Calu3 (cell line): ENCODE measurements at regions not wholly inside any gene's neighbourhood (a gene's known extent, or its start where the extent isn't known, plus 50 kb on each side); places are given as distances from the start of the nearest gene placed in this dataset.

ENCODE experiments used
- BruUV-seq: library from RNA; stranded (reverse); fragments of 400-500 nt; replicated peaks from 2 replicates; lab custom pipeline; 2021; lab: Mats Ljungman, UMichigan
- CTCF ChIA-PET: fragments of 300-600 bp; sonication (Branson Sonifier 250); formaldehyde crosslinking; loops from one replicate; lab custom pipeline; 2022; ENCODE audit warnings: antibody characterized with exemption; lab: Charles Lee
- DNase-seq: peaks from one replicate; pipeline ENCODE4 v3.0.0; 2022
- H3K27ac Mint-ChIP-seq: one replicate; pipeline ENCODE4 v1.8.0; 2022; ENCODE audit warnings: mixed read lengths; ENCODE audit not compliant: unreplicated experiment
- H3K27me3 Mint-ChIP-seq: one replicate; pipeline ENCODE4 v1.8.0; 2022; ENCODE audit warnings: mixed read lengths; ENCODE audit not compliant: unreplicated experiment
- H3K36me3 Mint-ChIP-seq: one replicate; pipeline ENCODE4 v1.8.0; 2022; ENCODE audit warnings: mild to moderate bottlenecking, moderate library complexity, mixed read lengths; ENCODE audit not compliant: insufficient read depth, unreplicated experiment
- H3K4me1 Mint-ChIP-seq: one replicate; pipeline ENCODE4 v1.8.0; 2022; ENCODE audit warnings: mild to moderate bottlenecking, low read depth, mixed read lengths; ENCODE audit not compliant: unreplicated experiment
- H3K4me3 Mint-ChIP-seq: one replicate; pipeline ENCODE4 v1.8.0; 2022; ENCODE audit warnings: mild to moderate bottlenecking, low read depth, moderate library complexity, mixed read lengths; ENCODE audit not compliant: unreplicated experiment
- H3K9me3 Mint-ChIP-seq: one replicate; pipeline ENCODE4 v1.8.0; 2022; ENCODE audit warnings: low read depth, mixed read lengths; ENCODE audit not compliant: unreplicated experiment
- CTCF ChIP-seq: fragments of 200-600 bp; IDR thresholded peaks from one replicate; pipeline ENCODE4 v1.8.0; 2022; ENCODE audit warnings: antibody characterized with exemption; ENCODE audit not compliant: unreplicated experiment
- intact Hi-C: fragments of 100-400 bp; cut with micrococcal nuclease; formaldehyde crosslinking; loops from one replicate; pipeline ENCODE4 v1.10.0; 2022; ENCODE audit not compliant: unreplicated experiment

GRCh38 chr21:41620982-41621381, 113.0 kb upstream of the TMPRSS2 start:
- peaks cover 15% of the 10 kb centered on the region for H3K4me1 Mint-ChIP-seq
- no TSS peak for BruUV-seq
- no peak overlapping the region for H3K4me3 Mint-ChIP-seq
- no peak overlapping the region for H3K27ac Mint-ChIP-seq
- H3K36me3 Mint-ChIP-seq, result peaks cover 4% of the 10 kb centered on the region
- intact Hi-C loops, result no loop called here
- H3K27me3 Mint-ChIP-seq, result no peaks in the 10 kb centered on the region
- H3K9me3 Mint-ChIP-seq, result peaks cover 6% of the 10 kb centered on the region
- CTCF ChIA-PET, result interaction anchor here (1.0 kb wide), 1 partner anchor 9 kb away, joined by 3 read pairs; no protein-coding TSS in a partner anchor
- no peak for TF ChIP-seq CTCF
- DNase-seq, result no peak

GRCh38 chr21:41620541-41620940, 112.6 kb upstream of the TMPRSS2 start:
- DNase-seq, result no peak
- TF ChIP-seq CTCF, result no peak
- Mint-ChIP-seq H3K9me3 (peaks cover 6% of the 10 kb centered on the region), H3K27ac (no peak overlapping the region), H3K4me3 (no peak overlapping the region), H3K36me3 (peaks cover 4% of the 10 kb centered on the region), H3K27me3 (no peaks in the 10 kb centered on the region), H3K4me1 (peaks cover 15% of the 10 kb centered on the region)
- intact Hi-C loops, result no loop called here
- BruUV-seq, result no TSS peak
- CTCF ChIA-PET, result interaction anchor here (0.6 kb wide), 1 partner anchor 53 kb away, joined by 3 read pairs; no protein-coding TSS in a partner anchor

- Mint-ChIP-seq H3K27me3 (no peaks in the 10 kb centered on the region), H3K4me1 (peaks cover 25% of the 10 kb centered on the region), H3K4me3 (no peak overlapping the region), H3K27ac (no peak overlapping the region), H3K36me3 (peaks cover 4% of the 10 kb centered on the region), H3K9me3 (peaks cover 3% of the 10 kb centered on the region)
- TF ChIP-seq CTCF, result no peak
- intact Hi-C loops, result loop anchor here (5.0 to 10.0 kb wide), 2 partner anchors 46 to 109 kb away; no protein-coding TSS in a partner anchor
- no TSS peak for BruUV-seq
- DNase-seq, result no peak
- CTCF ChIA-PET, result interaction anchor here (1.1 to 2.2 kb wide), 3 partner anchors 16 to 162 kb away, joined by 3 to 11 read pairs (median 4); no protein-coding TSS in a partner anchor
These were observed 108.2 kb upstream of the TMPRSS2 start for GRCh38 chr21:41616031-41616591.

- no peak for TF ChIP-seq CTCF
- CTCF ChIA-PET, result interaction anchor here (1.1 to 2.2 kb wide), 2 partner anchors 17 to 163 kb away, joined by 4 to 11 read pairs; no protein-coding TSS in a partner anchor
- no peak overlapping the region for H3K4me3 Mint-ChIP-seq
- intact Hi-C loops, result loop anchor here (5.0 to 10.0 kb wide), 2 partner anchors 47 to 109 kb away; no protein-coding TSS in a partner anchor
- H3K27me3 Mint-ChIP-seq, result no peaks in the 10 kb centered on the region
- DNase-seq, result no peak
- H3K9me3 Mint-ChIP-seq, result peaks cover 3% of the 10 kb centered on the region
- H3K4me1 Mint-ChIP-seq, result peaks cover 25% of the 10 kb centered on the region
- no TSS peak for BruUV-seq
- no peak overlapping the region for H3K27ac Mint-ChIP-seq
- H3K36me3 Mint-ChIP-seq, result peaks cover 4% of the 10 kb centered on the region
These were observed 107.7 kb upstream of the TMPRSS2 start for GRCh38 chr21:41615613-41616012.
